T-helper 2 cell (primary cell): ENCODE measurements at regions not wholly inside any gene's neighbourhood (a gene's known extent, or its start where the extent isn't known, plus 50 kb on each side); places are given as distances from the start of the nearest gene placed in this dataset.

Source experiments
- DNase-seq, 5 experiments: peaks; one replicate each; pipeline versions ENCODE4 v3.0.0 to v3.0.0-alpha.2; 2012 to 2022

- DNase-seq = no peak
These were observed 134.8 kb upstream of the NAMPT start for GRCh38 chr7:106419455-106420182.

DNA sequence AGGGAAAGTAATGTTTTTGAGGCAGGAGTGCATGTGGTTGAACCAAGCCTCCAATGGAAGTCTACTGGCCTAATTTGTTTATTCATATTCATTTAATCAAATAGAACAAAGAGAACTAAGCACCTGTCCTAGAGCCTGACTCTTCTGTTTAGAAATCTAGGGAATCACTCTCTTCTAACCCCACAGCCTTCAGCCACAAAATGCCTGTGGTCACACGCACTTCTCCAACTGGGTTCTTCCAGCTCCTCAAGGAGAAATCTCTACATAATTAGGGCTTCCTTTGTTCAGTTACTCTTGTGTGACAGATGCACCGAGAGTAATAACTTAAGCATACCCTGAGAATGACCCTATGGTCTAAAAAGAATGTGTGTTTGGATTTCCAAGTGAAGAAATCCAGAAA is 133.7 kb upstream of the NAMPT start:
- DNase-seq = no peak

DNA sequence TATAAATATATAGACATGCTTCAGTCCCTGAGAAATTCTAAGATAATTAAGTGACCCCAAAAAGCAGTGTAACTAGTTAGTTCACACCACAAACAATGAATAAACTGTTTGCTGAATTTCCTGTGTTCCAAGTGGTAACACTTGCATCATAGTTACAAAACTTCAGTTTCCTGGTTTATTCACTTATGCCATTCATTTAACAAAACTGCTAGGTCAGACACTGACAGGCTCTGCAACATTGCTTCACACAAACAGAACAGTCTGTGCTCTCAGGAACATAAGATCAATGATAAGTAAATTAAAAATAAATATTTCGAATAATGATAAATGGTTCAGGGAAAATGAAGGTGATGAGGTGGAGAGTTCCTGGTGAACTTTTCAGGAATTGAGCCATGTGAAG is 133.3 kb upstream of the NAMPT start:
- DNase-seq = peak in 1 of 5 experiments; percentile 55

- DNase-seq = no peak
These were observed 132.6 kb upstream of the NAMPT start for GRCh38 chr7:106417273-106417902.

- DNase-seq = no peak
These were observed 131.6 kb upstream of the NAMPT start for GRCh38 chr7:106416430-106416829.

GRCh38 chr7:106415433-106415832 is 130.7 kb upstream of the NAMPT start:
- no peak for DNase-seq

- no peak for DNase-seq
These were observed 128.7 kb upstream of the NAMPT start for GRCh38 chr7:106413446-106413845.

- DNase-seq = peak in 1 of 5 experiments; percentile 60
These were observed 120.9 kb upstream of the NAMPT start for GRCh38 chr7:106405697-106406141.

- no peak for DNase-seq
These were observed 118.1 kb upstream of the NAMPT start for GRCh38 chr7:106402898-106403297.

DNA sequence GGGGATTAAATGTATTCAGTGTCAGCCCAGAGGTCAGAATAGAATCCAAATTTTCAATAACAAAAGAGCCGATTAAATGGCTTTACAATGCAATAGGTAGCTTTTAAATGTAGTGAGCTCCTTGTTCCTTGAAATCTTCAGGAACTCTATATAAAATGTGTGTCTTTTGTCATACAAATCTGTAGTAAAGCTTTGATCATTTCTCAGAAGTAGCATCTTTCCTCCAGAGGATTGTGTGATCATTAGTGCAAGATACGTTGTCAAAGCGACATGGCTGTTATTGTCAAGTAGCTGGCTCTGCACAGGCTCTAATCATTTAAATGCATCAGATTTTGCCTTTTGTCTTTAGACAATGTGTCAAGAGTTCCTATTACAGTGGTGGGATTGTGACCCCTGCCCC is 116.1 kb upstream of the NAMPT start:
- no peak for DNase-seq

DNA sequence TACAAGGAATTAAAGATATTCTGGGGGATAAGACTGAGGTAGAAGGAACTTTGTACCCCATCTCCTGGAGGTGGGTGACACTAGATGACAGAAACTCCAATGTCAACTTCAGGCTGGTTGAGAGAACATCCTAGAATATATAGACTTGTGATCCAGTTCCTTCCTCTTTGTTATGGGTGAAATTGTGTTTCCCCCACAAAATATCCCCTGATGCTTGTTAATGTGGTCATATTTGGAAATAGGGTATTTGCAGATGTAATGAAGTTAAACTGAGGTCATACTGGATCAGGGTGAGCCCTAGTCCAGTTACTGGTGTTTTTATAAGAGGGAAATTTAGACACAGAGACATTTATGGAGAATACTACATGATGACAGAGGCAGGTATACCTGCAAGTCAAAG is 114.0 kb upstream of the NAMPT start:
- no peak for DNase-seq

DNA sequence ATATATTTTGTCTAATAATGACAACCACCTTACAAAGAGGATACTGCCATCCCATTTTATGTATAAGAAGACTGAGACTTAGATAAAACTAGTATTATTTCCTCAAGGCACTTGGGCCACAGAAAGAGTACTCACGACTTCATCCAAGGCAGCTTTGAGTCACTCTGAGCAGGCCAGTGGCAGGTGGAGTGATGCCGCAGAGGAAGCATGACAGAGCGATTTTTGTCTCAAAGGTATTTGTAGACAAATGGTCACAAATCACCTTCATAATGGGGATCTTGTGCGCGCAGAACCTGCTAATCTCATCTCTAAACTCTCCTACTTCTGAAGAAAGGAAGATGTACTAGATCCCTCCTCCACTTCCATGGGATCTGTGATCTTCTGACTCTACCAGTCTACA is 113.2 kb upstream of the NAMPT start:
- DNase-seq = no peak

DNA sequence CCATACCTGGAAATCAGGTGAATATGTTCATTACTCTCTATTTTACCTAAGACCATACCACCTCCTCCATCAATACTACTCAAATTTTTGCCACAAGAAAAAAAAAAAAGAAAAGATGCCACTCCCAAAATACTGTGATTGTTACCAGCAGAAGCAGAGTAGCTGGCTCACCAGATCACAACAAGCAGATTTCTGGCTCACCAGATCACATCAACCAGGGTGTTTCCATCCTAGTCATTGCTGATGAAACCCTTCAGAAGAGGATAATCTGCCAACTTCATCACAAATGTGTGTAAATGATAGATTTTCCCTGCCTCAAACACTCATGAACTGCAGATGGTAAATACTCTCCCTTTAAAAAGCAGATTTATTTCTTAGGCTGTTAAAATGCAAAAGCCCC is 109.7 kb upstream of the NAMPT start:
- DNase-seq = no peak

DNA sequence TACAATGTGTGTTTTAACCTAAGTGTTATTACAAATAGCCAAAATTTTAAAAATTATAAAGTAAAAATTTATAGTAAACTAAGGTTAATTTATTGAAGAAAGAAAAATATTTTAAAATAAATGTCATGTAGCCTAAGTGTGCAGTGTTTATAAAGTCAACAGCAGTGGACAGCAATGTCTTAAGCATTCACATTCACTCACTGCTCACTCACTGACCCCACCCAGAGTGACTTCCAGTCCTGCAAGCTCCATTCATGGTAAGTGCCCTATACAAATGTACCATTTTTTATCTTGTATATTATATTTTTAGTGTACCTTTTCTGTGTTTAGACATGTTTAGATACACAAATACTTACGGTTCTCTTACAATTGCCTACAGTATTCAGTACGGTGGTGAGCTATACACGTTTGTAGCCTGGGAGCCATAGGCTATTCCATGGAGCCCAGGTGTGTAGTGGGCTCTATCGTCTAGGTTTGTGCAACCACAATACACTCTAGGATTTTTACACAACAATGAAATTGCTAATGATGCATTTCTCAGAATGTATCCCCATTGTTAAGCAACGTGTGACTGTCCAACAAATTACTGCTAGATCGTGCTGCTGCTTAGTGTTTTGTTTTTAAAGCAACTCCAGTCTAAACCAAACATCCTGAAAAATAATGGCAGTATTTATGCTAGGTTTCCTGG is 108.9 kb upstream of the NAMPT start:
- DNase-seq = no peak

GRCh38 chr7:106392590-106392989 is 107.8 kb upstream of the NAMPT start:
- DNase-seq = no peak

GRCh38 chr7:106392144-106392543 is 107.4 kb upstream of the NAMPT start:
- no peak for DNase-seq

- DNase-seq = no peak
These were observed 102.2 kb upstream of the NAMPT start for GRCh38 chr7:106386958-106387357.

- DNase-seq = no peak
These were observed 99.6 kb upstream of the NAMPT start for GRCh38 chr7:106384373-106384772.

DNA sequence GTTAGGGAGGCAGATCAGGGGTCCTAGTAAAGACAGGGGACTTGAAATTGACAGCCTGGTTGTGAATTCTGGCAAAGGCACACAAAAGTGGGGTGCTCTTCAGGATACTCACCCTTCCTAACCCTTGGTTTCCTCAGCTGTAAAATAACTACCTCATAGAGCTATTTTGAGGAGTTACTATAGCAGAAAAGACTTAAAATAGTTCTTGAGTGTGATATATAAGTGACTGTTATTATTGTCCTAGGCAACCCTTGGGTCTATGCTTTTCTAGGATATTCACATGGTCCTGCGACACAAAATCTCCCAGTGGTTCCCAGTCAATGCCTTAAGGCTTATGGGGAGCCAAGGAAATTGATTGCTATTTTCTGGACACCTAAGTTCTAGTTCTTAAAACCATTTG is 98.1 kb upstream of the NAMPT start:
- DNase-seq = no peak

- no peak for DNase-seq
These were observed 97.3 kb upstream of the NAMPT start for GRCh38 chr7:106382129-106382528.

DNA sequence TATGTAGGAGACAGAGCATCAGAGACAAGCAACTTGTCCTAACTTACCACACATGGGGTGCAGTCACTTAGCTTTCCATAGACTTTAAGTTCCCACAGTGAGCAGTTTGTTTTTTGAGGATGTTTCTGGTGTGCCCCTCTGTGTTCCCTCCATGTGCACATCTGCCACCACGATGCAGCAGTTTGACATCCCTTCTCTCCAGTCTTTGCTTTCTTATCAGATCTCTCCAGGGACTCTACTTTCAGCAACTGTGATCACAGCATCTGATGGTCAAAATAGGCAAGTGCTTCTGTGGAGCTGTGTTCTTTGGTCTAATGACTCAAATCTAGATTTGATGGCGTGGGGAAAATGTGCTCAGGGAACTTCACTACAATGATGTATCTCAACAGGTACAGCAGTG is 96.5 kb upstream of the NAMPT start:
- DNase-seq = peak in 1 of 5 experiments; percentile 24

GRCh38 chr7:106377847-106378361 is 93.1 kb upstream of the NAMPT start:
- peak in 1 of 5 experiments; percentile 50 for DNase-seq

- no peak for DNase-seq
These were observed 91.4 kb upstream of the NAMPT start for GRCh38 chr7:106376026-106376799.
